ENCODE measurements at regions not wholly inside any gene's neighbourhood (a gene's known extent, or its start where the extent isn't known, plus 50 kb on each side); places are given as distances from the start of the nearest gene placed in this dataset.

DNA sequence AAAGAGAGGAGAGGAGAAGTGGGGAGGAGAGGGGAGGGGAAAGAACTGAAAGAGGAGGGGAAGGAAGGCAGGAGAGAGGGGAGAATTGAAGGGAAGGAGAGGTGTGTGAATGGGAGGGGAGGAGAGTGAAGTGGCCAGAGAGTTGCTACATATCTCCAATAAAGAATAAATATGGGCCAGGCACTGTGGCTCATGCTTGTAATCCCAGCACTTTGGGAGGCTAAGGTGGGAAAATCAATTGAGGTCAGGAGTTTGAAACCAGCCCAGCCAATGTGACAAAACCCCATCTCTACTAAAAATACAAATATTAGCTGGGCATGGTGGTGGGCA lies 482.4 kb downstream of the NAF1 start:
- H2AFZ ChIP-seq (ENCODE audit: low read length), result no peak overlapping the region
- no peak overlapping the region for H3K27ac ChIP-seq (ENCODE audit: low read depth, low read length, poor library complexity, severe bottlenecking)
- H3K79me2 ChIP-seq (ENCODE audit: insufficient read depth, low read depth, low read length), result no peaks in the 10 kb centered on the region
- H3K4me1 ChIP-seq (ENCODE audit: insufficient read depth, low read length, poor library complexity, severe bottlenecking), result no peaks in the 10 kb centered on the region
- DNase-seq (ENCODE audit: low spot score), result no peak
- intact Hi-C loops (cut with micrococcal nuclease; ENCODE audit: unreplicated experiment), result no loop called here
- no peaks in the 10 kb centered on the region for H3K9me2 ChIP-seq (ENCODE audit: insufficient read depth, low read length)
- TF ChIP-seq EZH2phosphoT487 (IDR thresholded peaks at IDR 0.05; ENCODE audit: borderline replicate concordance, low read depth, low read length), result no peak
- TF ChIP-seq CTCF (conservative IDR thresholded peaks at IDR 0.05; ENCODE audit: low read length), result no peak
- no peaks in the 10 kb centered on the region for H3K9me3 ChIP-seq (ENCODE audit: low read length)
- H3K36me3 ChIP-seq (ENCODE audit: insufficient read depth, low read length), result no peaks in the 10 kb centered on the region
- no peaks in the 10 kb centered on the region for H4K20me1 ChIP-seq (ENCODE audit: insufficient read depth, low read length)
- ChIA-PET CTCF (ENCODE audit: unreplicated experiment) (no interaction called here), POLR2A (no interaction called here)
- H3K4me2 ChIP-seq (ENCODE audit: low read length), result no peak overlapping the region
- no TSS peak for BruUV-seq (replicated peaks)
- H3K4me3 ChIP-seq (ENCODE audit: low read depth, low read length, poor library complexity, severe bottlenecking), result no peak overlapping the region

GRCh38 chr4:162683659-162684370 lies 482.9 kb downstream of the NAF1 start:
- Histone ChIP-seq H2AFZ (ENCODE audit: low read length) (no peak overlapping the region), H3K9me2 (ENCODE audit: insufficient read depth, low read length) (no peaks in the 10 kb centered on the region), H3K4me1 (ENCODE audit: insufficient read depth, low read length, poor library complexity, severe bottlenecking) (no peaks in the 10 kb centered on the region), H3K9me3 (ENCODE audit: low read length) (no peaks in the 10 kb centered on the region), H3K27ac (ENCODE audit: low read depth, low read length, poor library complexity, severe bottlenecking) (no peak overlapping the region), H3K36me3 (ENCODE audit: insufficient read depth, low read length) (no peaks in the 10 kb centered on the region), H3K4me3 (ENCODE audit: low read depth, low read length, poor library complexity, severe bottlenecking) (no peak overlapping the region), H4K20me1 (ENCODE audit: insufficient read depth, low read length) (no peaks in the 10 kb centered on the region), H3K79me2 (ENCODE audit: insufficient read depth, low read depth, low read length) (no peaks in the 10 kb centered on the region), H3K4me2 (ENCODE audit: low read length) (no peak overlapping the region)
- no TSS peak for BruUV-seq (replicated peaks)
- ChIA-PET CTCF (ENCODE audit: unreplicated experiment) (no interaction called here), POLR2A (no interaction called here)
- intact Hi-C loops (cut with micrococcal nuclease; ENCODE audit: unreplicated experiment), result no loop called here
- no peak for DNase-seq (ENCODE audit: low spot score)
- TF ChIP-seq EZH2phosphoT487 (IDR thresholded peaks at IDR 0.05; ENCODE audit: borderline replicate concordance, low read depth, low read length) (no peak), CTCF (conservative IDR thresholded peaks at IDR 0.05; ENCODE audit: low read length) (no peak)

- Histone ChIP-seq H3K9me3 (ENCODE audit: low read length) (no peaks in the 10 kb centered on the region), H3K79me2 (ENCODE audit: insufficient read depth, low read depth, low read length) (no peaks in the 10 kb centered on the region), H3K36me3 (ENCODE audit: insufficient read depth, low read length) (no peaks in the 10 kb centered on the region), H3K4me2 (ENCODE audit: low read length) (no peak overlapping the region), H4K20me1 (ENCODE audit: insufficient read depth, low read length) (no peaks in the 10 kb centered on the region), H3K27ac (ENCODE audit: low read depth, low read length, poor library complexity, severe bottlenecking) (no peak overlapping the region), H3K9me2 (ENCODE audit: insufficient read depth, low read length) (no peaks in the 10 kb centered on the region), H3K4me3 (ENCODE audit: low read depth, low read length, poor library complexity, severe bottlenecking) (no peak overlapping the region), H3K4me1 (ENCODE audit: insufficient read depth, low read length, poor library complexity, severe bottlenecking) (no peaks in the 10 kb centered on the region), H2AFZ (ENCODE audit: low read length) (no peak overlapping the region)
- ChIA-PET POLR2A (interaction anchor here (0.7 kb wide), 1 partner anchor 203 kb away, joined by 3 read pairs; no protein-coding TSS in a partner anchor), CTCF (ENCODE audit: unreplicated experiment) (no interaction called here)
- no TSS peak for BruUV-seq (replicated peaks)
- no peak for DNase-seq (ENCODE audit: low spot score)
- intact Hi-C loops (cut with micrococcal nuclease; ENCODE audit: unreplicated experiment), result no loop called here
- TF ChIP-seq CTCF (conservative IDR thresholded peaks at IDR 0.05; ENCODE audit: low read length), result no peak
- TF ChIP-seq EZH2phosphoT487 (IDR thresholded peaks at IDR 0.05; ENCODE audit: borderline replicate concordance, low read depth, low read length), result no peak
These were observed 484.0 kb downstream of the NAF1 start for GRCh38 chr4:162682651-162683050.
